HG03439 (cell line): ENCODE measurements at regions not wholly inside any gene's neighbourhood (a gene's known extent, or its start where the extent isn't known, plus 50 kb on each side); places are given as distances from the start of the nearest gene placed in this dataset.
"Not testable (repeated sequence)": the region's sequence is repeated elsewhere in the genome, so short reads cannot be mapped to it uniquely, and the experiment has no call there.

ENCODE experiments used
- ATAC-seq: cut with Tn5 transposase; IDR thresholded peaks from one replicate; pipeline ENCODE4 v1.9.1; 2021; ENCODE audit warnings: mild to moderate bottlenecking, moderate library complexity; ENCODE audit not compliant: unreplicated experiment

DNA sequence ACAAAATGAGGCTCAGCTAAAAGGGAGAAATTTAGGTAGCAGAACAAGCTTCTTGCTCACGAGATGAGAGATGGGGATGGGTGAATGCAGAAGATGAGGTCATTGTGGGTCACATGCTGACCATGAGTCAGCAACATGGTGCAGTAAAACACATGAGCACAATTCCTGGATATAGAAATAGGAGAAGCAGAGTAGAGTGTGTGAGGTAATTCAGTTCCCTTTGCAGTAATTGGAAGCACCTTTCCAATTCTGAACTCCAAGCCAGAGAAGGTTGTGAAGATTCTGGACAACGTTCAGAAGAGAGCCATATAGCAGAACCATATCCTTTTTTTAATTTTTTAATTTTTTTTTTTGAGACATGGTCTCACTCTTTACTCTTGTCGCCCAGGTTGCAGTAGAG, 62.0 kb upstream of the LMNTD1 start:
- ATAC-seq, result no peak

DNA sequence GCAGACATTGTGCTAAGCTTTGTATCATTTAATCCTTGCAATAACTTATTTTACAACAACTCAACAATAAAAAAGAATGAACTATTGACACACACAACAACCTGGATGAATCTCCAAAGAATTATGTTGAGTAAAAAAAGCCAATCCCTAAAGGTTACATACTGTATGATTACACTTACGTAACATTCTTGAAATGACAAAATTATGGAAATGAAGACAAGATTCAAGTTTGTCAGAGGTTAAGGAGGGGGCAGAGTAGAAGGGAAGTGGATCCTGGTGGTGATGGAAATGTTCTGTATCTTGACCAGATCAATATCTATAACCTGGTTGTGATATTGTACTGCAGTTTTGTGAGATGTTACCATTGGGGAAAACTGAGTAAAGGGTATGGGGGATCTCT, 63.2 kb upstream of the LMNTD1 start:
- ATAC-seq, result no peak

DNA sequence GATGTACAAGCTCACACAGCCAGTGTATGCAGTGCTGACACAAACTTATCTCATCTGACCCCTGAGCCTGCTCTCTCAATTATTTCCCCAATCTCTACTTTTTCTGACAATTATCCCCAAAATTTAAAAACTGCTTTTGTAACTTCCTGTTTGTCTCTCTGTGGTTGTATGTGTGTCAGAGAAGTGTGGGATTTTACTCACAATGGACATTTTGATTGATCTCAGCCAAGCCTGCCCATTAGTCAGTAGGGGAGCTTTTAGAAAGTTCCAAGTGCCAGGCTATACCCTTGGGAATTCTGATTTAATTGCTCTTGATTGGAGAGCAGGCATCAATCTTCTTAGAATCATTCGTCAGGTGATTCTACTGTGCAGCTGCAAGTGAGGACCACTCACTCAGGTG, 64.9 kb upstream of the LMNTD1 start:
- no peak for ATAC-seq

DNA sequence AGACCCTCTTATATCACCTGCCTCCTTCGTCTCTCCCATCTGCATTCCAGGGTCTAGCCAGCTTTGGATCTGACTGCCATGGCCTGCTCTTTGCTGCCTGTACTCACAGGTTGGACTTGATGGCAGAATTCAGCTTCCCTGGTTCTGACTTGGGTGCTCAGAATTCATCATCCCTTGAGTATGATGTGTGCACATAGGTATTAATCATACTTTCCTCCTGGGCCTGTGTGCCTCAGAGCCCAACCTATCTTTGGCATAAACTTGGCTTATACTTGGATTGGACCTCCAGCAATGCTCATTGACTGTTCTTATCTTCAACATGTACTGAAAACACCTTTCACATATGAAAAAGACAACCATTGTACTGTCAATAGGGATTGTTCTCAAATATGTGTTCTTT, 70.7 kb upstream of the LMNTD1 start:
- ATAC-seq, result no peak

DNA sequence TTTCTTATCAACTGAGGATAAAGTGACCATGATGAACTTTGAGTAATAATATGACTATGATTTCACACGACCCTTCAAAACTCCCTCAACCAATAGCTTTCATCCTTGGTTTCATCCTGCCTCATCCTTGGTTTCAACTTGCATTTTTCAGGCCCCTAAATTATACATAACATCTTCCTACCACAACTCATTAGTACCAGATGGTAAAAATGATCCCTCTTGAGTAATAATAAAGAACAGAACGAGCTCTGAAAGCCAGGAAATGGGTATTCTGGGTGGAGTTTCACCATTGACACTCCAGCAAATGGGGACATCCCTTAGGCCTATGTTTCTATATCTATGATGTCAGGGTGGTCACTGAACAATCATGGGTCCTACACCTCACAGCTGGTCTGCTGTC, 72.1 kb upstream of the LMNTD1 start:
- ATAC-seq, result no peak

DNA sequence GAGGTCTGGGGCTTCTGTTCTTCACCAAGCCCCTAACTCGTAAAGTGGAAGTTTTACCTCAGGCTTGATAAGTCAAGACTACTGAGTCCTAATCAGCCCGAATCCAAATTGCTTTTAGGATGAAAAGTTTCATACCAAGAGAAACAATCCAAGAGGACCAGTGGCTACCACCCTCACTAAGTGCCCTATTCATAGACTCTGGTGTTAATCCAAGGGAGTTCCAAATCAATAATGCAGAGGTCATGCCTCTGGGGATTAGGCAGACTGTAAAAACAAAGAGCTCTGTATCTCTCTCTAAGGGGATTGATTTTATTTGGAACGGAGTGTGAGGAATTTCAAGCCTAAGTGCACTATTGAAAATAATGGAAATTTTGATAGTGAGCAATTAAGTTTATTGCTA, 76.3 kb upstream of the LMNTD1 start:
- ATAC-seq, result no peak

DNA sequence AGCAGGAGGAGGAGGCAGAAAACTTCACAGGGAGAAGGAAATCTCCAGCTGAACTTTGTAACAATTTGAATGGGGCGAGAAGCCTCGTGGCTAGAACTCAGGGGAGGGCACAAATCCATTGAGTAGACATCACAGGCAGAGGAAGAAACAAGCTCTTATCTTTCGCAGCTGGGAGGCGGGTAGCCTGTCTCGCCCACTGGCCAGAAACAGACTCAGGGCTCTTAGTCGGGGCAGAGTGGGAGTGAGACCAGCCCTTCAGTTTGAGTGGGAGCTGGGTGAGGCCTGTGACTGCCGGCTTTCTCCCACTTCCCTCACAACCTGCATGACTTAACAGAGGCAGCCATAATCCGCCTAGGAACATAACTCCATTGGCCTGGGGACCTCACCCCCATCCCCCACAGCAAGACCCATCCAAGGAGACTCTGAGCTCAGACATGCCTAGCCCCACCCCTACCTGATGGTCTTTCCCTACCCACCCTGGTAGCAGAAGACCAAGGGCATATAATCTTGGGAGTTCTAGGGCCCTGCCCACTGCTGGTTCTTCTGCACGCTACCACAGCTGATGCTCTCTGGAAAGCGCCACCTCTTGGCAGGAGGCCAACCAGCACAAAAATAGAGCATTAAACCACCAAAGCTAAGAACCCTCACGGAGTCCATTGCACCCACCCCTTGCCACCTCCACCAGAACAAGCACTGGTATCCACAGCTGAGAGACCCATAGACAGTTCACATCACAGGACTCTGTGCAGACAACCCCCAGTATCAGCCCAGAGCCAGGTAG, 77.8 kb upstream of the LMNTD1 start:
- ATAC-seq, result not testable (repeated sequence)

DNA sequence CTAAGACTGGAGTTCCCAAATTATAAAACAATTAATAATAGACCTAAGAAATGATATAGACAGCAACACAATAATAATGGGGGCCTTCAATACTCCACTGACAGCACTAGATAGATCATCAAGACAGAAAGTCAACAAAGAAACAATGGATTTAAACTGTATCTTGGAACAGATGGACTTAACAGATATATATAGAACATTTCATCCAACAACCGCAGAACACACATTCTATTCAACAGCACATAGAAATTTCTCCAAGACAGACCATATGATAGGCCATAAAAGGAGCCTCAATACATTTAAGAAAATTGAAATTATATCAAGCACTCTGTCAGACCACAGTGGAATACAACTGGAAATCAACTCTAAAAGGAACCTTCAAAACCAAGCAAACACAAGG, 80.1 kb upstream of the LMNTD1 start:
- ATAC-seq, result not testable (repeated sequence)

DNA sequence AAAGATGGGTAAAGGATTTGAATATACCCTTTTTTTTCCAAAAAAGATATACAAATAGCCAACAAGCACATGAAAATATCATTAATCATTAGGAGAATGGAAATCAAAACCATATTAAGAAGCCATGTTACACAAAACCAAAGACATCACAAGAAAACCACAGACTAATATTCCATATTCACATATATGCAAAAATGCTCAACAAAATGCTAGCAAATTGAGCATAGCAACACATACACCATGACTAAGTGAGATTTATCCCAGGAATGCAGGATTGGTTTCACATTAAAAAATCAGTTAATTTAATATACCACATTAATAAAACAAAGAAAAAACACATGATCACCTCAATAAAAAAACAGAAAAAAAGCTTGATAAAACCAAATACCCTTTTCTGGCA, 84.7 kb upstream of the LMNTD1 start:
- ATAC-seq, result no peak

DNA sequence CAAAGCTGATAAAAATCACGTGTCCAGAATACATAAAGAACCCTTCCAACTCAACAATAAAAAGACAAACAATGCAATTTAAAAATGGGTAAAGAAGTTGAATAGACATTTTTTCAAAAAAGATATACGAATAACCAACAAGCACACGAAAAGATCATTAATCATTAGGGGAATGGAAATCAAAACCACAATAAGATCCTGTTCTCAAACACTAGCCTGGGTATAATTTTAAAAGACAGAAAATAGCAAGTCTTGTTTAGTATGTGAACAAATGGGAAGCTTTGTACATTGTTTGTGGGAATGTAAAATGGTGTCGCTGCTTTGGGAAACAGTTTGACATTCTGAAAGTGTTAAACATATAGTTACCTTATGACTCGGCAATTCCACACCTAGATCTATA, 86.3 kb upstream of the LMNTD1 start:
- no peak for ATAC-seq

DNA sequence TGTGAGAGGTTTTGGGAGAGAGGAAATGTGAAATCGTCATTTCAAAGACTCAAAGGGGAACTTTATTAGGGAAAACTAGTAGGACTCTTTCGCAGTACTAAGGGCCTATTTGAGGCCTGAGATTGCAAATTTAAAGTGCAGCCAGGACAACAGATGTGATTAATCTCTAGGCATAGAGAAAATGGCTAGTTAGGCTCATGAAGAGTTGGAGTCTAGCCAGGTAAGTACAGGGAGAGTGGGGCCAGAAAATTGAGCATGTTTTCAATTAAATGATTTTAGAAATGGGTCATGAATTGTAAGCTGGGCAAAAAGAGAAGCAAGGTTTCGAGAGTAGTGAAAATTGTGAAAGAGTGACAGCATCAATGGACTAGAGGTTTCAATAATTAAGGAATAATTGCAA, 91.9 kb upstream of the LMNTD1 start:
- ATAC-seq, result no peak

DNA sequence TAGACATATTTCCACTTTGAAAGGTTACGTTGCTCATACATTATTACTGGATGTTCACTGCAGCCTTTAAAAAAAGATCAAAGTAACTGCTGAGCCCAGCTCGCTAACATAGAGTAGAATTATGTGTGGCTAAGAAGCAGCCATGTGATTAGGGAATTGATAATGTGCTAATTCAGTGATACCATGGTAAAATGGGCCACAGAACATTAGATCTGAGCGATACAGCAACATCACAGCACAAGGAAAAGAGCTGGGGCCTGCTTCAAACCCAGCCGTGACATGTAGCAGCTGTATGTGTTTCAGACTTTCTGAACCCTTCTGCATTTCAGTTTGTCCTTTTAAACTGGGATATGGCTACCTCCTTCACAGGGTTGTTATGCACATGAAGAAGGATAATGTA, 92.3 kb upstream of the LMNTD1 start:
- no peak for ATAC-seq

DNA sequence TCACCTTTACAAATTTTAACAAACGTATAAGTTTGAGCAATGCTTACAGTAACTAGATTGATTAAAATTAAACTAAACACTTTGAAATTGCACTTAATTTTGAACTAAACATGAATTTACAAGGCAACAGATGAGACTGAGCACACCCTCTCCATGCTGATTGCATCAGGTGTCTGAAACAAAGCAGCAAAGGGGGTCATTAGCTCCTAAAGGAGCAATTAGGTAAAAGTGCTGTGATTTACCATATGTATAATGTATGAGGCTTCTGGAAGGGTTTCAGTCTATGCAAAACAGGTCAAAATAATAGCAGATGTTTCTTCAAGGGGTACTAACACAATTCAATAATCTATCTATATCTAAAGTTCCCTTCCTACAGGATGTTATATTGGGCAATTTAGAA, 98.8 kb upstream of the LMNTD1 start:
- ATAC-seq, result no peak

DNA sequence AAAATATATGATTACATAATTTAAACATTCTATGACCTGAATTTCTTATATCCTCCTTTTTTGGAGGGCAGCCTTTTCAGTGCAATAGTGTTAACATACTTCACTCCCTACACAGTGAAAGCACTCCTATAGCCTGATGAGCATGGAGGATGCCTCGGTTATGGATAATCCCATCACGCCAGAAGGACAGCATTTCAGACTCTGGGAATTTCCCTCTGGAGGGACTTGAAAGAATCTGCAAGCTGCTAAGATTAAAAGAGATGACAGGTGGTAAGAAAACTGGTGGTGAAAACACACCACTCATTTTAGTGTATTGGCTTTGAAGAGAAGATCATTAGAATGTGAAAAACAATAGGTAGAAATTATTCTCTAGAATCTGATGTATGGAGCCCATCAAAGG, 99.3 kb upstream of the LMNTD1 start:
- no peak for ATAC-seq

DNA sequence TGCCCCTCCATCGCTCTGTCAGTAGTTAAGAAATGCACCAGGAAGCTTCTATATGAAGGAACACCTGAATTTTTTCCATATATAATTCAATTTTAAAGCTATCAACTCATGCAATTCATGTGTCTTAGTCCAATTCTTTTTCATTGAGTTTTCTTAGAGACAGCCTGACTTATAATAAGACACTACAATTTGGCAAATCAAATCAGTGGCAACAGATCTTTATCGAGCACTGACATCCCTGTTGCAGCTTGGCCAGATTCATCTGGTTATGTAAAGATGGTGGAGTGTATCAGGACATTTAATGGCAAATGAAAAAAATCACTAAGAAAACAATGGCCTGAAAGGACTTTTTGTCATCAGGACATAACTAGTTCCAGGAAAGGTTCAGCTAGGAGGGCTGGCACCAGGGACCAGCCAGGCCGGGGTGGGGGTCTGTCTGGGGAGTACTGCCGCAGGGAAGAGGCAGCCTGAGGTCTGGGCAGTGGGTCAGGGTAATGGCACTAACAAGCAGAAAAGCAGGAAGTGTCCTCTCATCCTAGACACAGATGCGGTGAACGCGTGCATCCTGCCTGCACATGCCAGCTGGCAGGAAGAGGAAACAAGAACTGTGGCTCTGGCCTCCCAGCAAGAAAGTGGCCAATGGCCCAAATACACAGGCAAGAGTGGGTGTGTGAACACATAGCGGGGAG, 100.5 kb upstream of the LMNTD1 start:
- no peak for ATAC-seq

DNA sequence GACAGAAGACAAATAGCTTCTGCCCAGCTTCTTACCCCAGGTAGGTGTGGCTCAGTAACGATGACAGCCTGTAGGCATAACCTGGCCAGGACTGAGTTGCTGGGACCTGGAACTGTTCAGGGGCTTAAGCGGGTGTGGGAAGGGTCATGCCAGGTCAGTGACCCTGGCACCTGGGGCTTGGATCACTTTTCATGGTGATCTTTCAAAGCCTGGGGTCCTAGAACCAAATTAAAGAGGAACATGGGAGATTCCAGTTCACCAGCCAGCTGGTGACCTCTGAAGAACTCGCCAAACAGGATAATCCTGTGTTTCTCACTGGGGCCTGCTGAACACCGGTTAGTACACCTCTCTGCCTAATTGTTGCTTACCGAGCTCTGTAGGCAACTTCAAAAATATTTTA, 102.6 kb upstream of the LMNTD1 start:
- ATAC-seq, result no peak

DNA sequence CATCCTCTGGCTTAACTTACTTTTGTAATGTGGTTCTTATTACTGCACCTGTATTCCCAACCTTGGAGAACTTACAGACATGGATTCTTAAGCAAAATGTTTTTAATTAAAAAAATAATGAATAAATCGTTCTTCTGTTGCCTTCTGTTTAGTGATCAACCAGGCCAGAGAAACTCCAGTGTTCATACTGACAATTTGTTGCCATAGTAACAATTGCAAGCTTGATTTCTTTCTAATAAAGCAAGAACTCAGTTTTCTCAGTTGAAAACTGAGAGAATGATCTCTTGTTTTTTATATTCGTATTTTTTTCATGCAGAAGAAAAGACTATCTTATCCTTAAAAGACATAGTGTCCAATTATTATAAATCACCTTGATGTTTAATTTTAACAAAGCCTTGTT, 106.5 kb upstream of the LMNTD1 start:
- no peak for ATAC-seq

DNA sequence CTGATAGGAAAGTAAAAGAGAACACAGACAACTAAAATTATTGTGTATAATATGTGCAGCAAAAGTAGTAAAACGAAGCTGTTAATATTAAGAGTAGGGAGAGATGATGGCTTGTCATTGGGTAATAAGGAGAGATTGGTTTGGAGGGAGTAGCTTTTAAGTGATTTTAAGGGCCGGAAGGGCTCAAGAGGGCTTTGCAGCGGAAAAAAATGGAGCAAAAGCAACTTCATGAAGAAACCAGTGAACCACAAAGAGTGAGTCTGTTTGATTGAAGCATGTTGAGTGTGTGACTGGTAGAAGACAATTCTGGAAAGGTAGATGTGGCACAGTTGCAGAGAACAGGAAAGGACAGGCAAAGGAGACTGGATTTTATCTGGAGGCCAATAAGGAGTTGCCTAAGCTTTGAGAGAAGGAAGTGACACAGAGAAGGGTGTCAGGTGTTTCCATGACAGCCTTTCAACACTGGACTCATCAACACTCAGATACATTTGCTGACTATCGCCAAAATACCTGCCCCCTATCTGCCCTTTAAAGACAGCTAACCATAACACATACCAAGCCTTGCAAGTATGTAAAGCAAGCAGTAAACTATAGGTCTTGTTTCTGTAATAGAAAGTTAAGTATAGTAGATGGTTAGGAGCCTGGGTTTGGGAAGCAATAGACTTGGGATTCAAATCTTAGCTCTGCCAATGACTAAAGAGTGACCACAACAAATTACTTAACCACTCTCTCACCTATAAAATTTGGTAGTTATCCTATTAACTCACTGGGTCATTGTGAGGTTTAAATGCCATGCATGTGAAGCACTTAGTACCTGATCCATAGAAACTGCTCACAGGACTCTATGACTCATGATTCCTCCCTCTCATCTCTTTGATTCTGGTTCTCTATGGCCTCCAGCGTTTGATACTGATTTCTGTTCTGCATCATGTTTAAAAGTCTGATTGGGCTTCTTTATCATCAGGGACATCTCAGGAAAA, 117.3 kb upstream of the LMNTD1 start:
- no peak for ATAC-seq

DNA sequence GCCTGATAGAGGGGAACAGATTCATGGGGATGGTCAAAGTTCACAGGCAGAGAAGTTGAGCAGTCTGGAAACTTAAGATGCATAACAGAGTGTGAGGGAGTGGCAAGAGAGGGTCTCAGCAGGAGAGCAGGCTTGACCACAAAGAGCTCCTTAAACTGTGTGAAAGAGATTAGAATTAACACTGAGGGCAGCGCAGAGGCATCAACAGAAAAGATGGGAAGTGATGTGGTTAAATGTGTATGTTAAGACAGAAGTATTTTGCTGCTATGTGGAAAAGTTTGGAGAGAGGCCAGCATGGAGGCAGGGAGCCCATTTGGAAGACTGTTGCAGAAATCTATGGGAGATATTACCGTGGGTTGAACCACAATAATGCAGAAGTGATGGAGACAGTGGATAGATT, 122.7 kb upstream of the LMNTD1 start:
- no peak for ATAC-seq

DNA sequence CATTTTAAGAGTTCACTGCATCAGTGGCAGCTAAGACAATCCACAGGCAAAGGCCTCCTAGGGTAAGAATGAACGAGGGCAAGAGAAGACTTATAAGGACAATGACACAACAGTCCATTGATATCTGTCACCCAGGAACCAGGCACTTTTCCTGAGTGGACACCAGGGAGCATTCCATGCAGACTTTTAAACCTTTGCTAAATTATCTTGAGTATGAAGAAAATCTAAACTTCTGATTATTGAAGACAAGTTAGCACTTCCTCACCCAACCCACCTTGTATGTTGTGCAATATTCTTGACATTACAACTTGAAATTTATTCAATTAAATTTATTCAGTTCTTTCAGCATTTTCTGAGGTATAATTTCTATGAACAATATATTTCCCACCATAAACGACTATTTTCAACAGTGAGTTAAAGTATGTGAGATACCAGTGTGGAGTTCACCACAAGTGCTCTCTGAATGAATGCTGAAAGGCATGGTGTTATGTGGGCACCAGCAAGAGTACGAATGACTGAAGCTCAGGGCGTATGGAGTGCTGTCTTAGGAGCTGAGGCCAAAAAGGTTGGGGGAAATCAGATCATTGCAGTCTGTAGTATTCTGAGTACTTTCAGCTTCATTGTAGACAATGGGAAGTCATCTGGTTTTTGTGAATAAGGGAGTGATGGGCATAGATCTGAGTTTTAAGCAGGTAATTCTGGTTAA, 124.3 kb upstream of the LMNTD1 start:
- ATAC-seq, result no peak

DNA sequence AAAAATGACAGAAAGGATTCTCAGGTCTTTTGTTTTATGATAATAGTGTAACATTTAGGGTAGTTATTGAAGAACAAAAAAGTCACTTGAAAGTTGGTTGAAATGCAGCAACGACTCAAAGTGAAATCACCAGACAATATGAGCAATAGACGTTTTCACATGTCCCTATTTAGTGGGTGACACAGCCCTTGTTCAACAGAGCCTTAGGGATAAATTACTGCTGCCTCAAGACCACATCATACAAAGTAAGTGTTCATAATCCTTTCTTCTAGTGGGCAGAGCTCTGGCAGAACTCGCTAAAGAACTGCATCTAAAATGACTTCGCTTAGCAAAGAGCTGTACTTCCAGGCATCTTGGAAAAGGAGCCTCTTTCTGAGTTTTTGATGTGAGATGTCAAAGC, 128.5 kb upstream of the LMNTD1 start:
- ATAC-seq, result no peak
